Activated B cell treated with CpG ODN at 0.5 μM for 24 hours (primary cell): ENCODE measurements at regions not wholly inside any gene's neighbourhood (a gene's known extent, or its start where the extent isn't known, plus 50 kb on each side); places are given as distances from the start of the nearest gene placed in this dataset.

Experiments used
- ATAC-seq: fragments of 200-7000 bp; cut with Tn5 transposase; one replicate; pipeline ENCODE4 v1.10.0; 2021; ENCODE audit warnings: low read depth, mild to moderate bottlenecking, moderate library complexity
- CTCF ChIA-PET: fragments of 350-600 bp; sonication (Branson Sonifier 250); formaldehyde crosslinking; loops from one replicate; lab custom pipeline; 2021; ENCODE audit warnings: antibody characterized with exemption; lab: Charles Lee
- POLR2A ChIA-PET: fragments of 350-600 bp; sonication (Branson Sonifier 250); formaldehyde crosslinking; loops from one replicate; lab custom pipeline; 2021; ENCODE audit warnings: antibody characterized with exemption; lab: Charles Lee
- DNase-seq: peaks from one replicate; pipeline ENCODE4 v3.0.0; 2022
- H3K27ac Mint-ChIP-seq: one replicate; pipeline ENCODE4 v1.8.0; 2020; ENCODE audit warnings: mixed read lengths
- H3K27me3 Mint-ChIP-seq: one replicate; pipeline ENCODE4 v1.8.0; 2021; ENCODE audit warnings: mixed read lengths
- H3K36me3 Mint-ChIP-seq: one replicate; pipeline ENCODE4 v1.8.0; 2021; ENCODE audit warnings: low read depth, mixed read lengths
- H3K4me1 Mint-ChIP-seq: one replicate; pipeline ENCODE4 v1.8.0; 2021; ENCODE audit warnings: mixed read lengths
- H3K4me3 Mint-ChIP-seq: one replicate; pipeline ENCODE4 v1.8.0; 2020; ENCODE audit warnings: mild to moderate bottlenecking, mixed read lengths
- H3K9me3 Mint-ChIP-seq: one replicate; pipeline ENCODE4 v1.8.0; 2020; ENCODE audit warnings: mixed read lengths
- CTCF ChIP-seq: fragments of 200-600 bp; IDR thresholded peaks from one replicate; pipeline ENCODE4 v1.8.0; 2022; ENCODE audit warnings: antibody characterized with exemption, mild to moderate bottlenecking
- intact Hi-C: fragments of 100-400 bp; cut with micrococcal nuclease; formaldehyde crosslinking; loops from one replicate; pipeline ENCODE4 v1.15.1; 2024

- CTCF ChIA-PET: no interaction called here
- POLR2A ChIA-PET: no interaction called here
- Mint-ChIP-seq H3K36me3 (no peaks in the 10 kb centered on the region), H3K9me3 (no peaks in the 10 kb centered on the region), H3K4me1 (no peaks in the 10 kb centered on the region), H3K27me3 (peaks cover 18% of the 10 kb centered on the region), H3K27ac (no peak overlapping the region), H3K4me3 (no peak overlapping the region)
- DNase-seq (no peak), ATAC-seq (no peak)
- TF ChIP-seq CTCF: no peak
- intact Hi-C loops: no loop called here
Observed at GRCh38 chr17:34760931-34761495, 181.6 kb downstream of the TMEM132E start.

- H3K4me3 Mint-ChIP-seq: no peak overlapping the region
- no peak for TF ChIP-seq CTCF
Observed at GRCh38 chr17:34758718-34759117, 179.3 kb downstream of the TMEM132E start.

GRCh38 chr17:34758316-34758715 lies 178.9 kb downstream of the TMEM132E start:
- ChIA-PET POLR2A (no interaction called here), CTCF (no interaction called here)
- ATAC-seq (no peak), DNase-seq (no peak)
- Mint-ChIP-seq H3K4me3 (no peak overlapping the region), H3K36me3 (no peaks in the 10 kb centered on the region), H3K9me3 (no peaks in the 10 kb centered on the region), H3K27me3 (peaks cover 21% of the 10 kb centered on the region), H3K27ac (no peak overlapping the region), H3K4me1 (no peaks in the 10 kb centered on the region)
- intact Hi-C loops: no loop called here
- no peak for TF ChIP-seq CTCF

More at GRCh38 chr17:34758718-34759117, 179.3 kb downstream of the TMEM132E start:
- POLR2A ChIA-PET: no interaction called here
- no peaks in the 10 kb centered on the region for H3K4me1 Mint-ChIP-seq
- intact Hi-C loops: no loop called here
- no peaks in the 10 kb centered on the region for H3K36me3 Mint-ChIP-seq
- ATAC-seq (no peak), DNase-seq (no peak)
- H3K27me3 Mint-ChIP-seq: peaks cover 25% of the 10 kb centered on the region
- H3K9me3 Mint-ChIP-seq: no peaks in the 10 kb centered on the region
- no peak overlapping the region for H3K27ac Mint-ChIP-seq
- CTCF ChIA-PET: no interaction called here

- DNase-seq: no peak
- POLR2A ChIA-PET: no interaction called here
- H3K4me3 Mint-ChIP-seq: no peak overlapping the region
Observed at GRCh38 chr17:34757611-34758010, 178.2 kb downstream of the TMEM132E start.

GRCh38 chr17:34757106-34757505 lies 177.7 kb downstream of the TMEM132E start:
- intact Hi-C loops: no loop called here
- Mint-ChIP-seq H3K36me3 (no peaks in the 10 kb centered on the region), H3K9me3 (no peaks in the 10 kb centered on the region), H3K4me3 (no peak overlapping the region), H3K27me3 (peaks cover 26% of the 10 kb centered on the region), H3K27ac (no peak overlapping the region), H3K4me1 (no peaks in the 10 kb centered on the region)
- ATAC-seq (no peak), DNase-seq (no peak)
- no peak for TF ChIP-seq CTCF
- ChIA-PET POLR2A (no interaction called here), CTCF (no interaction called here)

More at GRCh38 chr17:34757611-34758010, 178.2 kb downstream of the TMEM132E start:
- ATAC-seq: no peak
- intact Hi-C loops: no loop called here
- CTCF ChIA-PET: no interaction called here
- TF ChIP-seq CTCF: no peak
- Mint-ChIP-seq H3K27me3 (peaks cover 24% of the 10 kb centered on the region), H3K27ac (no peak overlapping the region), H3K9me3 (no peaks in the 10 kb centered on the region), H3K4me1 (no peaks in the 10 kb centered on the region), H3K36me3 (no peaks in the 10 kb centered on the region)
